T follicular helper cell (primary cell): ENCODE measurements at regions not wholly inside any gene's neighbourhood (a gene's known extent, or its start where the extent isn't known, plus 50 kb on each side); places are given as distances from the start of the nearest gene placed in this dataset.

Experiments used
- DNase-seq: peaks from one replicate; pipeline ENCODE4 v3.0.0-alpha.2; 2020; ENCODE audit warnings: low read depth

DNA sequence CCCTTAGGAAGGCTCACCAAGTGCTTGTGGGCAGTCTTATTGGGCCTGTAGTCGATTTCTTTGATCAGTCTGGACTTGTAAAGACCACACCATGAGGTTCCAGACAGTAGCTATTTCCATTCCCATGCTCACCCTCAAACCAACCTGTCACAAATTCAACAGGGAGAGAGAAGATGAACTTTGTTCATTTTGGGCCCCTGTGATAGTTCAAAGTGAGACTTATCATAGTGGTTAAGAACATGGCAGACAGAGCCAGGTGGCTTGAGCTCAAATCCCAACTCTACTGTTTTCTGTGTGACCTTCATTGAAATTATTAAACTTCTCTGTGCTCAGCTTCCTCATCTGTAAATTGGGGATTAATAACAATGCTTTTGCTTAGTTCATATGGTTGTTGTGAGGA is 53.9 kb upstream of the CTLA4 start:
- DNase-seq, result no peak

GRCh38 chr2:203814661-203815540 is 52.7 kb upstream of the CTLA4 start:
- peak; percentile 19 for DNase-seq

DNA sequence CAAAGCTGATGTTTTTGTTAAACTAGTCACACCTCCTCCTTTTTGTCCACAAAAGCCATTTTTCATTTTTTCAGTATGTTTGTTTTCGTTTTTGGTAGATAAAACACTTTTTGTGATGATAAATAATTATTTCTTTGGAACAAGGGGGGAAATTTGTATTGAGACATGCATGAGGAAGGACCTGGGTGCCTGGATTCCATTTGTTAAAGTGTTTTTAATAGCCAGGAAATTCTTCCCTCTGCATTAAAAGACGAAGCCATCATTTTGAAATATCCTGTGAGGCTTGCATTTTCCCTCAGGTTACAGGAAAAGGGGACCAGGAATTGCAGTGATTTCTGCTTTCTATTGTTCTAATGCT is 52.1 kb upstream of the CTLA4 start:
- no peak for DNase-seq

DNA sequence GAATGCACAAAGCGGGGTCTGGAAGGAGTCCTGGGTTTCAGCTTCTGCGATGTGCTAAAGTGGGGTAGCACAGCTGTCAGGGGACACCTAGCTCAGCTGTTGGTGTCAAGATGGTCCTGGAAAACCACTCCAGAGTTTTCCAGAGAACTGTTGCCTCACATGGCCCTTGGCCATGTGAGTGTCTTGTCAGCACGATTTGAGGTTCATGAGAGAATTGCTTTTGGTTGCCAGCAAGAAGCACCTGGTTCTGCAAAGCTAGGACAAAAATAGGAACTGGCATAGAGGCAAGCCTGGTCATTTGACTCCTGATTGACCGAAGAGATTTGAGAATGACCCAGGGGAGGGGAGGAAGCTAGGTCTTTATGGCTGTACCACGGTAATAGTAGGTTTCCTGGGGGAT is 50.4 kb upstream of the CTLA4 start:
- no peak for DNase-seq
